ENCODE measurements at regions not wholly inside any gene's neighbourhood (a gene's known extent, or its start where the extent isn't known, plus 50 kb on each side); places are given as distances from the start of the nearest gene placed in this dataset.
A peak's percentile ranks its signal among the peaks of the same experiment; 100 is the strongest.

GRCh38 chr16:79388396-79388795 lies 212.1 kb downstream of the MAF start:
- Histone ChIP-seq H3K27me3 (ENCODE audit: control insufficient read depth in 1 of 2, insufficient read depth in 1 of 2, low read length in 2 of 2) (peaks cover 4 to 14% of the 10 kb centered on the region in 2 experiments), H2BK12ac (ENCODE audit: low read length in 2 of 2) (no peak overlapping the region), H4K8ac (ENCODE audit: low read length) (no peak overlapping the region), H2AK5ac (ENCODE audit: low read length, severe bottlenecking) (no peak overlapping the region), H3K23ac (ENCODE audit: low read length in 2 of 2) (no peak overlapping the region), H2BK5ac (ENCODE audit: low read depth, low read length, poor library complexity, severe bottlenecking) (no peak overlapping the region), H2AFZ (ENCODE audit: low read depth, low read length) (no peak overlapping the region), H3K27ac (ENCODE audit: low read length, poor library complexity, severe bottlenecking) (no peak overlapping the region), H3K4me1 (ENCODE audit: control insufficient read depth, insufficient read depth, low read depth, low read length) (no peaks in the 10 kb centered on the region), H3K4ac (ENCODE audit: low read depth in 1 of 2, low read length in 2 of 2) (no peak overlapping the region), H3K14ac (ENCODE audit: low read length in 2 of 2) (no peak overlapping the region), H3K79me1 (replicated peaks; ENCODE audit: low read length, poor library complexity, severe bottlenecking) (no peaks in the 10 kb centered on the region), H3K9me3 (ENCODE audit: control insufficient read depth, low read length) (no peaks in the 10 kb centered on the region), H3K36me3 (ENCODE audit: control insufficient read depth in 1 of 2, insufficient read depth in 2 of 2, low read depth in 1 of 2, low read length in 2 of 2) (no peaks in the 10 kb centered on the region), H2BK15ac (ENCODE audit: low read depth, poor library complexity, severe bottlenecking) (no peak overlapping the region), H3K9ac (ENCODE audit: low read length) (no peak overlapping the region), H3K4me2 (ENCODE audit: low read length, poor library complexity, severe bottlenecking) (no peak overlapping the region), H2BK120ac (ENCODE audit: low read depth, low read length) (no peak overlapping the region), H3K4me3 (ENCODE audit: insufficient read depth in 1 of 2, low read depth in 1 of 2, low read length in 2 of 2) (no peak overlapping the region), H3K18ac (ENCODE audit: low read depth in 1 of 2, low read length in 2 of 2) (no peak overlapping the region), H4K91ac (ENCODE audit: low read length) (no peak overlapping the region)
- no CpG with 5 or more reads among the region's 1 CpG for WGBS
- DNase-seq = no peak

- no peak overlapping the region for H2AK5ac ChIP-seq (ENCODE audit: low read length, severe bottlenecking)
- no peak overlapping the region for H3K4ac ChIP-seq (ENCODE audit: low read depth in 1 of 2, low read length in 2 of 2)
- H3K4me3 ChIP-seq (ENCODE audit: insufficient read depth in 1 of 2, low read depth in 1 of 2, low read length in 2 of 2) = no peak overlapping the region
- H3K9me3 ChIP-seq (ENCODE audit: control insufficient read depth, low read length) = no peaks in the 10 kb centered on the region
- no peaks in the 10 kb centered on the region for H3K79me1 ChIP-seq (replicated peaks; ENCODE audit: low read length, poor library complexity, severe bottlenecking)
- H3K23ac ChIP-seq (ENCODE audit: low read length in 2 of 2) = no peak overlapping the region
- H3K27me3 ChIP-seq (ENCODE audit: control insufficient read depth in 1 of 2, insufficient read depth in 1 of 2, low read length in 2 of 2) = peaks cover 0 to 4% of the 10 kb centered on the region in 2 experiments
- no peak overlapping the region for H2AFZ ChIP-seq (ENCODE audit: low read depth, low read length)
- no peak overlapping the region for H2BK12ac ChIP-seq (ENCODE audit: low read length in 2 of 2)
- H4K91ac ChIP-seq (ENCODE audit: low read length) = no peak overlapping the region
- H2BK15ac ChIP-seq (ENCODE audit: low read depth, poor library complexity, severe bottlenecking) = no peak overlapping the region
- H2BK120ac ChIP-seq (ENCODE audit: low read depth, low read length) = no peak overlapping the region
- no peaks in the 10 kb centered on the region for H3K36me3 ChIP-seq (ENCODE audit: control insufficient read depth in 1 of 2, insufficient read depth in 2 of 2, low read depth in 1 of 2, low read length in 2 of 2)
- no peaks in the 10 kb centered on the region for H3K4me1 ChIP-seq (ENCODE audit: control insufficient read depth, insufficient read depth, low read depth, low read length)
- no peak overlapping the region for H2BK5ac ChIP-seq (ENCODE audit: low read depth, low read length, poor library complexity, severe bottlenecking)
- WGBS = 85% methylated on average over 5 of the region's 7 CpGs
- no peak overlapping the region for H4K8ac ChIP-seq (ENCODE audit: low read length)
- H3K27ac ChIP-seq (ENCODE audit: low read length, poor library complexity, severe bottlenecking) = no peak overlapping the region
- no peak overlapping the region for H3K4me2 ChIP-seq (ENCODE audit: low read length, poor library complexity, severe bottlenecking)
- H3K18ac ChIP-seq (ENCODE audit: low read depth in 1 of 2, low read length in 2 of 2) = no peak overlapping the region
- no peak overlapping the region for H3K9ac ChIP-seq (ENCODE audit: low read length)
- DNase-seq = no peak
- H3K14ac ChIP-seq (ENCODE audit: low read length in 2 of 2) = no peak overlapping the region
Observed at GRCh38 chr16:79386299-79386698, 214.2 kb downstream of the MAF start.

GRCh38 chr16:79381603-79382042 lies 218.9 kb downstream of the MAF start:
- no peaks in the 10 kb centered on the region for H3K79me1 ChIP-seq (replicated peaks; ENCODE audit: low read length, poor library complexity, severe bottlenecking)
- no peaks in the 10 kb centered on the region for H3K4me1 ChIP-seq (ENCODE audit: control insufficient read depth, insufficient read depth, low read depth, low read length)
- H2BK5ac ChIP-seq (ENCODE audit: low read depth, low read length, poor library complexity, severe bottlenecking) = no peak overlapping the region
- no peak overlapping the region for H2AK5ac ChIP-seq (ENCODE audit: low read length, severe bottlenecking)
- no peak overlapping the region for H3K23ac ChIP-seq (ENCODE audit: low read length in 2 of 2)
- H3K4me3 ChIP-seq (ENCODE audit: insufficient read depth in 1 of 2, low read depth in 1 of 2, low read length in 2 of 2) = no peak overlapping the region
- no peak overlapping the region for H2BK15ac ChIP-seq (ENCODE audit: low read depth, poor library complexity, severe bottlenecking)
- H3K4ac ChIP-seq (ENCODE audit: low read depth in 1 of 2, low read length in 2 of 2) = no peak overlapping the region
- H3K9me3 ChIP-seq (ENCODE audit: control insufficient read depth, low read length) = no peaks in the 10 kb centered on the region
- H2BK12ac ChIP-seq (ENCODE audit: low read length in 2 of 2) = no peak overlapping the region
- no peaks in the 10 kb centered on the region for H3K27me3 ChIP-seq (ENCODE audit: control insufficient read depth in 1 of 2, insufficient read depth in 1 of 2, low read length in 2 of 2)
- no peak overlapping the region for H2BK120ac ChIP-seq (ENCODE audit: low read depth, low read length)
- no peak overlapping the region for H3K4me2 ChIP-seq (ENCODE audit: low read length, poor library complexity, severe bottlenecking)
- WGBS = 56% methylated on average over 10 of the region's 10 CpGs
- H4K8ac ChIP-seq (ENCODE audit: low read length) = no peak overlapping the region
- no peak overlapping the region for H4K91ac ChIP-seq (ENCODE audit: low read length)
- H3K36me3 ChIP-seq (ENCODE audit: control insufficient read depth in 1 of 2, insufficient read depth in 2 of 2, low read depth in 1 of 2, low read length in 2 of 2) = no peaks in the 10 kb centered on the region
- H3K14ac ChIP-seq (ENCODE audit: low read length in 2 of 2) = no peak overlapping the region
- DNase-seq = peak; percentile 76
- no peak overlapping the region for H3K9ac ChIP-seq (ENCODE audit: low read length)
- no peak overlapping the region for H3K27ac ChIP-seq (ENCODE audit: low read length, poor library complexity, severe bottlenecking)
- H3K18ac ChIP-seq (ENCODE audit: low read depth in 1 of 2, low read length in 2 of 2) = no peak overlapping the region
- no peak overlapping the region for H2AFZ ChIP-seq (ENCODE audit: low read depth, low read length)

- WGBS = 36% methylated on average over 8 of the region's 9 CpGs
- no peaks in the 10 kb centered on the region for H3K36me3 ChIP-seq (ENCODE audit: control insufficient read depth in 1 of 2, insufficient read depth in 2 of 2, low read depth in 1 of 2, low read length in 2 of 2)
- H3K9ac ChIP-seq (ENCODE audit: low read length) = no peak overlapping the region
- H2BK12ac ChIP-seq (ENCODE audit: low read length in 2 of 2) = no peak overlapping the region
- no peak overlapping the region for H2AFZ ChIP-seq (ENCODE audit: low read depth, low read length)
- no peaks in the 10 kb centered on the region for H3K27me3 ChIP-seq (ENCODE audit: control insufficient read depth in 1 of 2, insufficient read depth in 1 of 2, low read length in 2 of 2)
- no peak overlapping the region for H3K23ac ChIP-seq (ENCODE audit: low read length in 2 of 2)
- H3K4me2 ChIP-seq (ENCODE audit: low read length, poor library complexity, severe bottlenecking) = no peak overlapping the region
- no peaks in the 10 kb centered on the region for H3K79me1 ChIP-seq (replicated peaks; ENCODE audit: low read length, poor library complexity, severe bottlenecking)
- no peak overlapping the region for H3K27ac ChIP-seq (ENCODE audit: low read length, poor library complexity, severe bottlenecking)
- no peak overlapping the region for H3K14ac ChIP-seq (ENCODE audit: low read length in 2 of 2)
- no peak overlapping the region for H4K8ac ChIP-seq (ENCODE audit: low read length)
- no peak overlapping the region for H2BK120ac ChIP-seq (ENCODE audit: low read depth, low read length)
- H3K4ac ChIP-seq (ENCODE audit: low read depth in 1 of 2, low read length in 2 of 2) = no peak overlapping the region
- H2AK5ac ChIP-seq (ENCODE audit: low read length, severe bottlenecking) = no peak overlapping the region
- H4K91ac ChIP-seq (ENCODE audit: low read length) = no peak overlapping the region
- H3K9me3 ChIP-seq (ENCODE audit: control insufficient read depth, low read length) = no peaks in the 10 kb centered on the region
- no peak overlapping the region for H3K4me3 ChIP-seq (ENCODE audit: insufficient read depth in 1 of 2, low read depth in 1 of 2, low read length in 2 of 2)
- H2BK5ac ChIP-seq (ENCODE audit: low read depth, low read length, poor library complexity, severe bottlenecking) = no peak overlapping the region
- H2BK15ac ChIP-seq (ENCODE audit: low read depth, poor library complexity, severe bottlenecking) = no peak overlapping the region
- no peak overlapping the region for H3K18ac ChIP-seq (ENCODE audit: low read depth in 1 of 2, low read length in 2 of 2)
- H3K4me1 ChIP-seq (ENCODE audit: control insufficient read depth, insufficient read depth, low read depth, low read length) = no peaks in the 10 kb centered on the region
- peak; percentile 82 for DNase-seq
Observed at GRCh38 chr16:79380995-79381602, 219.4 kb downstream of the MAF start.
